ENCODE measurements at regions not wholly inside any gene's neighbourhood (a gene's known extent, or its start where the extent isn't known, plus 50 kb on each side); places are given as distances from the start of the nearest gene placed in this dataset.

DNA sequence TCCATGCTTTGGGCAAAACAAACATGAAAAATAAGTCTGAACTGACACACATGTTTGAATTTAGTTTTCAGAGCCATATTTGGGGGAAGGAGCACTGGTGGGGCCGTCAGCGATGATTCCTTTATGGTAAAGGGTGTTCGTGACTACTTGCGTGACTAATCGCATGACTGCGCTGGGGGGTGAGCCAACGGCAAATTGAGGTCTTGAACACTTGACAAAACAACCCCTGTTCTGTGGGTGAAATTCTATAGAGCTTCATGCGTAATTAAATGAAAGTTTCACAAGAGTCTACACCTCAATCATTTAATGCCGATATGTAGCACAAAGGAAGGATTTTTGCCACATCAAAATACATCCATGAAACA, 127.5 kb upstream of the CYP1B1 start:
- intact Hi-C loops (cut with DNase I; ENCODE audit: low total_unique reads), result no loop called here
- no peaks in the 10 kb centered on the region for H3K36me3 ChIP-seq
- DNase-seq, result no peak
- TF ChIP-seq, protein P1, sequence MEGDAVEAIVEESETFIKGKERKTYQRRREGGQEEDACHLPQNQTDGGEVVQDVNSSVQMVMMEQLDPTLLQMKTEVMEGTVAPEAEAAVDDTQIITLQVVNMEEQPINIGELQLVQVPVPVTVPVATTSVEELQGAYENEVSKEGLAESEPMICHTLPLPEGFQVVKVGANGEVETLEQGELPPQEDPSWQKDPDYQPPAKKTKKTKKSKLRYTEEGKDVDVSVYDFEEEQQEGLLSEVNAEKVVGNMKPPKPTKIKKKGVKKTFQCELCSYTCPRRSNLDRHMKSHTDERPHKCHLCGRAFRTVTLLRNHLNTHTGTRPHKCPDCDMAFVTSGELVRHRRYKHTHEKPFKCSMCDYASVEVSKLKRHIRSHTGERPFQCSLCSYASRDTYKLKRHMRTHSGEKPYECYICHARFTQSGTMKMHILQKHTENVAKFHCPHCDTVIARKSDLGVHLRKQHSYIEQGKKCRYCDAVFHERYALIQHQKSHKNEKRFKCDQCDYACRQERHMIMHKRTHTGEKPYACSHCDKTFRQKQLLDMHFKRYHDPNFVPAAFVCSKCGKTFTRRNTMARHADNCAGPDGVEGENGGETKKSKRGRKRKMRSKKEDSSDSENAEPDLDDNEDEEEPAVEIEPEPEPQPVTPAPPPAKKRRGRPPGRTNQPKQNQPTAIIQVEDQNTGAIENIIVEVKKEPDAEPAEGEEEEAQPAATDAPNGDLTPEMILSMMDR (IDR thresholded peaks at IDR 0.05), result no peak
- TF ChIP-seq POLR2A (IDR thresholded peaks at IDR 0.05), result no peak
- no peaks in the 10 kb centered on the region for H3K9me3 ChIP-seq
- no peak overlapping the region for H3K27ac ChIP-seq
- no peaks in the 10 kb centered on the region for H3K27me3 ChIP-seq
- WGBS, 5 donors, result 95 to 98% (median 96%) methylated on average over 9 of the region's 9 CpGs
- H3K4me1 ChIP-seq, result peaks cover 0 to 7% (median 0%) of the 10 kb centered on the region in 4 donors
- no peak overlapping the region for H3K4me3 ChIP-seq

DNA sequence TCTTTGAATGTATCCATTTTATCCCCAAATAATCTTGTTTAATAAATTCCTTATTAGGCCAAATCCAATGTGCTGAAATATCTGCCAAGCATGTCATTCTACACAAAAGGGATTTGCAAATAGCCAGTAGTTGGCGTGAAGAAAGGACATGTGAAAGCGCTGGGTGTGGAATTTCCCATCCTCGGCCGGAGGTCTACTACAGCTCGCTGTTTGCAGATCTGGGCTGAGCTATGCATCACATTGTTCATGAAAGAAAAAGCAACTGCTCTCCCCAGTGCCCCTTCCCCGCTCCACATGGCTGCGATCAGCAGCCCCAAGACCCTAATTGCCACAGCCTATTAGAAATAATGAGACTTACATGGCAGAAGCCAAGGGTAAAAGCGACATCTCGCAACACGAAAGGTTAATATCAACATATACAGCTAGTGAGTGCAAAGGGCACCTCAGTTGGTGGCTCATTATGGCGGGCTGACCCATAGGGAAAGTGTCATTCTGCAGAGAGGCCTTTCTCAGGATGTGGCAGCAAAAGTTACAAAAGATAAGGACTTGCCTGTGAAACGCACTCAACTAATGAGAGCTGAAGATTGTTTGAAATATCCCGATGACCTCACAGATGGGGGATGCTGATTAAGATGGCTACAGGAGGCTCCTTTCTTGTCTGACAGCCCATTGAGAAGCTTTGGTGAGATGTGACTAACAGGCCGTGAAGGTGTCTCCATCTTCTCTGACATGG, 126.9 kb upstream of the CYP1B1 start:
- DNase-seq, result no peak
- intact Hi-C loops (cut with DNase I; ENCODE audit: low total_unique reads), result no loop called here
- Histone ChIP-seq H3K27ac (peak overlapping the region in 1 of 5 donors; percentile 81), H3K4me1 (peaks cover 0 to 7% (median 0%) of the 10 kb centered on the region in 4 donors), H3K27me3 (no peaks in the 10 kb centered on the region), H3K36me3 (no peaks in the 10 kb centered on the region), H3K4me3 (no peak overlapping the region), H3K9me3 (no peaks in the 10 kb centered on the region)
- WGBS, 5 donors, result 76 to 85% (median 79%) methylated on average over 14 of the region's 14 CpGs
- TF ChIP-seq EP300 (IDR thresholded peaks at IDR 0.05), result no peak
- TF ChIP-seq, protein P1 (IDR thresholded peaks at IDR 0.05), result no peak
- TF ChIP-seq POLR2A (IDR thresholded peaks at IDR 0.05), result no peak
- no peak for TF ChIP-seq POLR2AphosphoS5 (IDR thresholded peaks at IDR 0.05)

- Histone ChIP-seq H3K9me3 (no peaks in the 10 kb centered on the region), H3K4me1 (peaks cover 0 to 7% (median 0%) of the 10 kb centered on the region in 4 donors), H3K4me3 (no peak overlapping the region), H3K27me3 (no peaks in the 10 kb centered on the region), H3K36me3 (no peaks in the 10 kb centered on the region), H3K27ac (peak overlapping the region in 2 of 5 donors; percentile 44 to 81)
- TF ChIP-seq POLR2A (IDR thresholded peaks at IDR 0.05) (no peak), POLR2AphosphoS5 (IDR thresholded peaks at IDR 0.05) (no peak), EP300 (IDR thresholded peaks at IDR 0.05) (no peak)
- TF ChIP-seq, protein P1 (IDR thresholded peaks at IDR 0.05), result no peak
- DNase-seq, result no peak
- intact Hi-C loops (cut with DNase I; ENCODE audit: low total_unique reads), result no loop called here
These were observed 125.8 kb upstream of the CYP1B1 start for GRCh38 chr2:38201784-38202183.

GRCh38 chr2:38200598-38200997, 124.6 kb upstream of the CYP1B1 start:
- H3K4me3 ChIP-seq, result no peak overlapping the region
- H3K36me3 ChIP-seq, result no peaks in the 10 kb centered on the region
- TF ChIP-seq POLR2AphosphoS5 (IDR thresholded peaks at IDR 0.05) (peak in 1 of 3 donors; percentile 76), POLR2A (IDR thresholded peaks at IDR 0.05) (no peak), EP300 (IDR thresholded peaks at IDR 0.05) (no peak)
- TF ChIP-seq, protein P1 (IDR thresholded peaks at IDR 0.05), result no peak
- H3K4me1 ChIP-seq, result peaks cover 0 to 7% (median 0%) of the 10 kb centered on the region in 4 donors
- WGBS, 5 donors, result 62 to 80% (median 69%) methylated on average over 3 of the region's 3 CpGs
- peak in 1 of 2 donors; percentile 60 for DNase-seq
- H3K27me3 ChIP-seq, result no peaks in the 10 kb centered on the region
- H3K27ac ChIP-seq, result peak overlapping the region in 3 of 5 donors; percentile 44 to 81 (median 48)
- intact Hi-C loops (cut with DNase I; ENCODE audit: low total_unique reads), result no loop called here
- H3K9me3 ChIP-seq, result no peaks in the 10 kb centered on the region
